CD14-positive monocyte (primary cell): ENCODE measurements at regions not wholly inside any gene's neighbourhood (a gene's known extent, or its start where the extent isn't known, plus 50 kb on each side); places are given as distances from the start of the nearest gene placed in this dataset.

Source experiments
- DNase-seq, 3 donors: peaks; one replicate each; pipeline ENCODE4 v3.0.0-alpha.2; 2011 to 2022
- H2AFZ ChIP-seq: 2 replicates; pipeline ENCODE4 v1.6.0; 2012; ENCODE audit warnings: mild to moderate bottlenecking, low read depth, low read length, inconsistent platforms; ENCODE audit not compliant: insufficient read depth, poor library complexity, severe bottlenecking
- H3K27ac ChIP-seq, 2 donors: 1 replicate in 1 of 2; 2 replicates in 1 of 2; pipeline ENCODE4 v1.5.1; 2012 to 2013; ENCODE audit warnings: low read length in 2 of 2, control low read depth in 1 of 2, inconsistent platforms in 1 of 2, low read depth in 1 of 2, mild to moderate bottlenecking in 1 of 2
- H3K27me3 ChIP-seq, 2 donors: one replicate each; pipeline versions ENCODE4 v1.6.0 to v1.6.1; 2011 to 2013; ENCODE audit warnings: low read length in 2 of 2; ENCODE audit not compliant: control insufficient read depth in 2 of 2, insufficient read depth in 2 of 2
- H3K36me3 ChIP-seq, 2 donors: replicated peaks in 1 of 2; 1 replicate in 1 of 2; 2 replicates in 1 of 2; pipeline versions ENCODE4 v1.5.1 to v1.6.1; 2012 to 2013; ENCODE audit warnings: low read length in 2 of 2, control low read depth in 1 of 2, inconsistent platforms in 1 of 2, mild to moderate bottlenecking in 1 of 2; ENCODE audit not compliant: insufficient read depth in 2 of 2, control insufficient read depth in 1 of 2
- H3K4me1 ChIP-seq, 2 donors: 1 replicate in 1 of 2; 2 replicates in 1 of 2; pipeline versions ENCODE4 v1.5.1 to v1.6.1; 2012 to 2013; ENCODE audit warnings: low read length in 2 of 2, control low read depth in 1 of 2, inconsistent platforms in 1 of 2, mild to moderate bottlenecking in 1 of 2, moderate library complexity in 1 of 2; ENCODE audit not compliant: insufficient read depth in 2 of 2, control insufficient read depth in 1 of 2
- H3K4me2 ChIP-seq: replicated peaks from 2 replicates; pipeline ENCODE3; 2012; ENCODE audit warnings: low read length, moderate library complexity, mild to moderate bottlenecking; ENCODE audit not compliant: poor library complexity, severe bottlenecking; ENCODE audit errors: extremely low read depth
- H3K4me3 ChIP-seq, 3 experiments: fragments of 200-600 bp in 1 of 3; sonication (generic) in 1 of 3; replicated peaks in 1 of 3; 1 replicate in 2 of 3; 2 replicates in 1 of 3; pipeline ENCODE4 v1.5.1; 2011 to 2013; ENCODE audit warnings: low read length in 3 of 3, mild to moderate bottlenecking in 3 of 3, control low read depth in 2 of 3, low read depth in 2 of 3, inconsistent platforms in 1 of 3, moderate library complexity in 1 of 3
- H3K79me2 ChIP-seq: 2 replicates; pipeline ENCODE4 v1.6.0; 2012; ENCODE audit warnings: mild to moderate bottlenecking, control low read depth, inconsistent platforms, low read length, moderate library complexity; ENCODE audit not compliant: insufficient read depth
- H3K9ac ChIP-seq: 2 replicates; pipeline ENCODE4 v1.6.0; 2017; ENCODE audit warnings: low read length, mild to moderate bottlenecking; ENCODE audit not compliant: insufficient read depth, poor library complexity, severe bottlenecking
- H3K9me3 ChIP-seq, 2 donors: replicated peaks in 1 of 2; 1 replicate in 1 of 2; 2 replicates in 1 of 2; pipeline versions ENCODE4 v1.5.1 to v1.6.1; 2012 to 2013; ENCODE audit warnings: low read length in 2 of 2, control low read depth in 1 of 2; ENCODE audit not compliant: control insufficient read depth in 1 of 2, insufficient read depth in 1 of 2
- H4K20me1 ChIP-seq: 2 replicates; pipeline ENCODE4 v1.6.0; 2012; ENCODE audit warnings: mild to moderate bottlenecking, low read length, control low read depth, moderate library complexity; ENCODE audit not compliant: insufficient read depth
- H3K27ac Mint-ChIP-seq, 7 donors: one replicate each; pipeline ENCODE4 v1.8.0; 2020; ENCODE audit warnings: mild to moderate bottlenecking in 7 of 7, mixed read lengths in 7 of 7, moderate library complexity in 6 of 7, inconsistent platforms in 2 of 7
- H3K27me3 Mint-ChIP-seq, 3 donors: one replicate each; pipeline ENCODE4 v1.8.0; 2021 to 2022; ENCODE audit warnings: low read depth in 3 of 3, mild to moderate bottlenecking in 3 of 3, mixed read lengths in 3 of 3, moderate library complexity in 3 of 3, inconsistent platforms in 1 of 3
- H3K36me3 Mint-ChIP-seq, 2 donors: one replicate each; pipeline ENCODE4 v1.8.0; 2020; ENCODE audit warnings: mixed read lengths in 2 of 2, inconsistent platforms in 1 of 2, mild to moderate bottlenecking in 1 of 2
- H3K4me1 Mint-ChIP-seq: one replicate; pipeline ENCODE4 v1.8.0; 2020; ENCODE audit warnings: mild to moderate bottlenecking, mixed read lengths
- H3K4me3 Mint-ChIP-seq, 2 donors: one replicate each; pipeline ENCODE4 v1.8.0; 2020; ENCODE audit warnings: mild to moderate bottlenecking in 2 of 2, mixed read lengths in 2 of 2, moderate library complexity in 1 of 2
- H3K9me3 Mint-ChIP-seq, 7 donors: one replicate each; pipeline ENCODE4 v1.8.0; 2020 to 2022; ENCODE audit warnings: mixed read lengths in 7 of 7, mild to moderate bottlenecking in 6 of 7, moderate library complexity in 6 of 7, inconsistent platforms in 2 of 7
- CTCF ChIP-seq: fragments of 200-600 bp; IDR thresholded peaks from one replicate; pipeline ENCODE4 v1.8.0; 2022; ENCODE audit warnings: antibody characterized with exemption, mild to moderate bottlenecking
- WGBS: methylation state at CpG from one replicate; pipeline ENCODE4 v1.1.5; 2013; ENCODE audit warnings: missing lambda C conversion rate; ENCODE audit not compliant: insufficient coverage; 5-methylcytosine and 5-hydroxymethylcytosine counted together
- intact Hi-C, 2 donors: fragments of 100-400 bp; cut with micrococcal nuclease; formaldehyde crosslinking; loops; one replicate each; pipeline versions ENCODE4 v1.15.0 to v1.15.1; 2023

- intact Hi-C loops = no loop called here
- H3K4me1 Mint-ChIP-seq = no peaks in the 10 kb centered on the region
- Histone ChIP-seq H3K9me3 (peaks cover 17 to 24% of the 10 kb centered on the region in 2 donors), H3K4me2 (no peak overlapping the region), H3K36me3 (no peaks in the 10 kb centered on the region), H3K4me3 (no peak overlapping the region), H3K79me2 (no peaks in the 10 kb centered on the region), H3K27ac (no peak overlapping the region), H3K27me3 (no peaks in the 10 kb centered on the region), H3K4me1 (no peaks in the 10 kb centered on the region), H2AFZ (no peak overlapping the region), H4K20me1 (no peaks in the 10 kb centered on the region), H3K9ac (no peak overlapping the region)
- no peak for TF ChIP-seq CTCF
- WGBS = 83% methylated on average over 2 of the region's 3 CpGs
- no peaks in the 10 kb centered on the region for H3K36me3 Mint-ChIP-seq
- H3K4me3 Mint-ChIP-seq = no peak overlapping the region
- no peak overlapping the region for H3K27ac Mint-ChIP-seq
- H3K27me3 Mint-ChIP-seq = no peaks in the 10 kb centered on the region
- DNase-seq = no peak
- H3K9me3 Mint-ChIP-seq = peaks cover 3 to 17% (median 10%) of the 10 kb centered on the region in 7 donors
Observed at GRCh38 chr4:43399726-43400125, 507.2 kb downstream of the GRXCR1 start.

GRCh38 chr4:43402393-43402792, 509.9 kb downstream of the GRXCR1 start:
- Histone ChIP-seq H3K9ac (no peak overlapping the region), H3K27me3 (no peaks in the 10 kb centered on the region), H3K27ac (no peak overlapping the region), H3K4me1 (no peaks in the 10 kb centered on the region), H3K9me3 (peaks cover 19 to 29% of the 10 kb centered on the region in 2 donors), H4K20me1 (no peaks in the 10 kb centered on the region), H3K4me2 (no peak overlapping the region), H3K4me3 (no peak overlapping the region), H3K36me3 (no peaks in the 10 kb centered on the region), H3K79me2 (no peaks in the 10 kb centered on the region), H2AFZ (no peak overlapping the region)
- DNase-seq = no peak
- no peak for TF ChIP-seq CTCF
- H3K36me3 Mint-ChIP-seq = no peaks in the 10 kb centered on the region
- intact Hi-C loops = no loop called here
- H3K27ac Mint-ChIP-seq = no peak overlapping the region
- WGBS = no CpG with 5 or more reads among the region's 1 CpG
- H3K9me3 Mint-ChIP-seq = peaks cover 6 to 16% (median 12%) of the 10 kb centered on the region in 7 donors
- no peak overlapping the region for H3K4me3 Mint-ChIP-seq
- no peaks in the 10 kb centered on the region for H3K4me1 Mint-ChIP-seq
- no peaks in the 10 kb centered on the region for H3K27me3 Mint-ChIP-seq
